HepG2 (cell line): ENCODE measurements at regions not wholly inside any gene's neighbourhood (a gene's known extent, or its start where the extent isn't known, plus 50 kb on each side); places are given as distances from the start of the nearest gene placed in this dataset.

Source experiments
- AHDC1 ChIP-seq: sonication (generic); formaldehyde crosslinking; IDR thresholded peaks from 2 replicates; pipeline ENCODE4 v1.5.1; 2020; ENCODE audit warnings: mild to moderate bottlenecking, missing genetic modification reagents, borderline replicate concordance
- ARID2 ChIP-seq: sonication (generic); formaldehyde crosslinking; IDR thresholded peaks from 2 replicates; pipeline ENCODE4 v1.8.1; 2022; ENCODE audit warnings: mild to moderate bottlenecking, missing genetic modification reagents, borderline replicate concordance
- ARID4A ChIP-seq: sonication (generic); formaldehyde crosslinking; IDR thresholded peaks from 2 replicates; pipeline ENCODE4 v1.5.0; 2020; ENCODE audit warnings: mild to moderate bottlenecking, missing genetic modification reagents, borderline replicate concordance
- CEBPG ChIP-seq: IDR thresholded peaks from 2 replicates; pipeline ENCODE4 v1.6.1; 2016
- PAXIP1 ChIP-seq: sonication (generic); formaldehyde crosslinking; conservative IDR thresholded peaks from 2 replicates; pipeline ENCODE4 v1.4.0; 2020; ENCODE audit warnings: mild to moderate bottlenecking, missing genetic modification reagents, moderate library complexity
- RERE ChIP-seq: IDR thresholded peaks from 2 replicates; pipeline ENCODE4 v1.6.1; 2016; ENCODE audit warnings: low read depth, missing genetic modification reagents, missing compliant biosample characterization
- ZBTB3 ChIP-seq: sonication (generic); formaldehyde crosslinking; IDR thresholded peaks from 2 replicates; pipeline ENCODE4 v1.4.0; 2020; ENCODE audit warnings: low read depth, mild to moderate bottlenecking, moderate library complexity, missing genetic modification reagents, borderline replicate concordance
- ZNF124 ChIP-seq: sonication (generic); formaldehyde crosslinking; IDR thresholded peaks from 2 replicates; pipeline ENCODE4 v1.4.0; 2020; ENCODE audit warnings: missing genetic modification reagents
- ZNF292 ChIP-seq: sonication (generic); formaldehyde crosslinking; IDR thresholded peaks from 2 replicates; pipeline ENCODE4 v1.8.1; 2022; ENCODE audit warnings: mild to moderate bottlenecking, low read depth, missing genetic modification reagents, borderline replicate concordance

GRCh38 chr5:74415695-74416102, 224.8 kb downstream of the ENC1 start (continued):
- peak; percentile 47; the same call in 1 of the 2 replicates for TF ChIP-seq RERE (CRISPR knock-in tag)
- TF ChIP-seq ZNF124 = no peak
- TF ChIP-seq ZBTB3 (CRISPR knock-in tag) = no peak
- peak; percentile 17; the same call in 1 of the 2 replicates for TF ChIP-seq ARID4A (CRISPR knock-in tag)
- TF ChIP-seq ZNF292 (CRISPR knock-in tag) = 0 out of 2 replicates have a peak, but pooled peaks have one; percentile 70
- TF ChIP-seq AHDC1 (CRISPR knock-in tag) = peak; percentile 63; the same call in 1 of the 2 replicates
- no peak for TF ChIP-seq ARID2 (CRISPR knock-in tag)
- TF ChIP-seq CEBPG (CRISPR knock-in tag) = peak; percentile 11; the same call in 1 of the 2 replicates
- TF ChIP-seq PAXIP1 (CRISPR knock-in tag) = peak; percentile 81
